ENCODE measurements at regions not wholly inside any gene's neighbourhood (a gene's known extent, or its start where the extent isn't known, plus 50 kb on each side); places are given as distances from the start of the nearest gene placed in this dataset.
A peak's percentile ranks its signal among the peaks of the same experiment; 100 is the strongest.

DNA sequence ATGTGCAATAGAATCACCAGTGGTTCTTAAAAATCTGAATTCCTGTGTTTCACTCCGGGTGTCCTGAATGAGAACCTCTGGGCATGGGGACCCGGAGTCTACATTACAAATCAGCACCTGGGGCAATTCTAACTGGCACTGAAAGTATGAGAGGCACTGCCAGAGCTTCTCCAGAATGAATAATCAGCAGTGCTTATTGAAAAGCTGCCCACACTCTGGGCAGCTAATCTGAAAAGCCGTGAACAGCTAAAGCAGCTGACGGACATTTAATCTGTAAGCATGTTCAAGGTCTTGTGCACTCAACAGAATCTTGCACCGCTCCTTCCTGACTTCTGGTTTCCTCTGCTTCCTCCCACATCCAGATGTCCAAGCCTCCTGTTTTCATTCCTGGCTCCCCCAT is 113.3 kb upstream of the KIF5B start:
- BruUV-seq (replicated peaks): no TSS peak
- intact Hi-C loops (cut with micrococcal nuclease; ENCODE audit: unreplicated experiment): no loop called here
- Histone ChIP-seq H3K36me3 (ENCODE audit: control insufficient read depth, insufficient read depth, low read length) (no peaks in the 10 kb centered on the region), H3K4me1 (peaks cover 35% of the 10 kb centered on the region), H3K4me3 (ENCODE audit: low read depth, low read length) (no peak overlapping the region), H3K9me3 (no peaks in the 10 kb centered on the region), H3K27me3 (replicated peaks; ENCODE audit: control insufficient read depth, insufficient read depth, low read length) (no peaks in the 10 kb centered on the region)
- Mint-ChIP-seq H3K4me3 (ENCODE audit: unreplicated experiment) (no peak overlapping the region), H3K27ac (ENCODE audit: unreplicated experiment) (peak overlapping the region; percentile 96), H3K4me1 (ENCODE audit: low read depth, unreplicated experiment) (peaks cover 36% of the 10 kb centered on the region), H3K9me3 (ENCODE audit: unreplicated experiment) (no peaks in the 10 kb centered on the region), H3K27me3 (ENCODE audit: insufficient read depth, unreplicated experiment) (no peaks in the 10 kb centered on the region), H3K36me3 (ENCODE audit: insufficient read depth, unreplicated experiment) (peaks cover 16% of the 10 kb centered on the region)
- ChIA-PET POLR2A (interaction anchor here (0.6 kb wide), 1 partner anchor 64 kb away, joined by 3 read pairs; no protein-coding TSS in a partner anchor), CTCF (no interaction called here)
- TF ChIP-seq, protein P1, sequence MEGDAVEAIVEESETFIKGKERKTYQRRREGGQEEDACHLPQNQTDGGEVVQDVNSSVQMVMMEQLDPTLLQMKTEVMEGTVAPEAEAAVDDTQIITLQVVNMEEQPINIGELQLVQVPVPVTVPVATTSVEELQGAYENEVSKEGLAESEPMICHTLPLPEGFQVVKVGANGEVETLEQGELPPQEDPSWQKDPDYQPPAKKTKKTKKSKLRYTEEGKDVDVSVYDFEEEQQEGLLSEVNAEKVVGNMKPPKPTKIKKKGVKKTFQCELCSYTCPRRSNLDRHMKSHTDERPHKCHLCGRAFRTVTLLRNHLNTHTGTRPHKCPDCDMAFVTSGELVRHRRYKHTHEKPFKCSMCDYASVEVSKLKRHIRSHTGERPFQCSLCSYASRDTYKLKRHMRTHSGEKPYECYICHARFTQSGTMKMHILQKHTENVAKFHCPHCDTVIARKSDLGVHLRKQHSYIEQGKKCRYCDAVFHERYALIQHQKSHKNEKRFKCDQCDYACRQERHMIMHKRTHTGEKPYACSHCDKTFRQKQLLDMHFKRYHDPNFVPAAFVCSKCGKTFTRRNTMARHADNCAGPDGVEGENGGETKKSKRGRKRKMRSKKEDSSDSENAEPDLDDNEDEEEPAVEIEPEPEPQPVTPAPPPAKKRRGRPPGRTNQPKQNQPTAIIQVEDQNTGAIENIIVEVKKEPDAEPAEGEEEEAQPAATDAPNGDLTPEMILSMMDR (IDR thresholded peaks at IDR 0.05; ENCODE audit: insufficient read depth in 1 of 2, low read depth in 1 of 2, low read length in 1 of 2, severe bottlenecking in 1 of 2, unreplicated experiment in 1 of 2): no peak
- DNase-seq: peak in 1 of 2 experiments; percentile 17

DNA sequence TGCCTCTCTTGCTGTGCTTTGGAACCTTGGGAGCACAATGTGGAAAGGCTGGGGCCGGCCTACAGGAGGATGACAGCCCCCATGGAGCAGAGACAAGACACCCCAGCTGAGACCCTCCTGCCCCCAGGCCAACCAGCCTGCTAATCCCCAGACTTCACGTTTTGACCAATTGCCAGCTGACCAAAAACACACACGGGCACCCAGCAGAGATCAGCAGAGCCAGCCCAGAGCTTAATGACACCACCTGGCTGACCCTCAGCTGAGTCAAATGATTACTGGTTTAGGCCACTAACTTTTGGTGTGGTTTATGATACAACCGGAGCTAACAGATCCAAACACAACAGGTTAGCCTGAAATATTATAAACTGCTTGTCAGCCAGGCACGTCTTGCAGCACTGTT is 111.2 kb upstream of the KIF5B start:
- H3K4me3 Mint-ChIP-seq (ENCODE audit: unreplicated experiment): no peak overlapping the region
- H3K4me1 Mint-ChIP-seq (ENCODE audit: low read depth, unreplicated experiment): peaks cover 36% of the 10 kb centered on the region
- ChIA-PET POLR2A (no interaction called here), CTCF (no interaction called here)
- H3K27ac Mint-ChIP-seq (ENCODE audit: unreplicated experiment): no peak overlapping the region
- no peak for DNase-seq
- no peak overlapping the region for H3K4me3 ChIP-seq (ENCODE audit: low read depth, low read length)
- BruUV-seq (replicated peaks): no TSS peak
- intact Hi-C loops (cut with micrococcal nuclease; ENCODE audit: unreplicated experiment): no loop called here
- peaks cover 53% of the 10 kb centered on the region for H3K4me1 ChIP-seq
- TF ChIP-seq, protein P1 (IDR thresholded peaks at IDR 0.05; ENCODE audit: insufficient read depth in 1 of 2, low read depth in 1 of 2, low read length in 1 of 2, severe bottlenecking in 1 of 2, unreplicated experiment in 1 of 2): no peak
- no peaks in the 10 kb centered on the region for H3K9me3 Mint-ChIP-seq (ENCODE audit: unreplicated experiment)
- peaks cover 17% of the 10 kb centered on the region for H3K36me3 Mint-ChIP-seq (ENCODE audit: insufficient read depth, unreplicated experiment)
- H3K36me3 ChIP-seq (ENCODE audit: control insufficient read depth, insufficient read depth, low read length): no peaks in the 10 kb centered on the region
- no peaks in the 10 kb centered on the region for H3K9me3 ChIP-seq
- no peaks in the 10 kb centered on the region for H3K27me3 Mint-ChIP-seq (ENCODE audit: insufficient read depth, unreplicated experiment)
- no peaks in the 10 kb centered on the region for H3K27me3 ChIP-seq (replicated peaks; ENCODE audit: control insufficient read depth, insufficient read depth, low read length)

DNA sequence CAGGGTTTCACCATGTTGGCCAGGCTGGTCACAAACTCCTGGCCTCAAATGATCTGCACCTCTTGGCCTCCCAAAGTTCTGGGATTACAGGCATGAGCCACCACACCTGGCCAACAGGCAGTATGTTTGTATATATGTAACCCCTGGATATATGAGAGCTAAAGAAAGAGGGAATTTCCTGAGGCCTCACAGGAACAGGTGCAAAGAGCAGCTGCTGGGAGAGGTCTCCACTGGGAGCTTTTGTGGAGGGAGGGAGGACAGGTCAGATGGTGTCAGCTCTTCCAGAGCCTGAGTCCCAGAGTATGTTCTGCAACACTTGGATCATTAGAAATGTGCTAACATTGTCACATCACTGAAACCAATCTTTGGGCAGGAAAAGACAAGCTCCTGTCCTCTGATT is 110.1 kb upstream of the KIF5B start:
- Histone ChIP-seq H3K4me1 (peaks cover 50% of the 10 kb centered on the region), H3K9me3 (no peaks in the 10 kb centered on the region), H3K4me3 (ENCODE audit: low read depth, low read length) (no peak overlapping the region), H3K27me3 (replicated peaks; ENCODE audit: control insufficient read depth, insufficient read depth, low read length) (no peaks in the 10 kb centered on the region), H3K36me3 (ENCODE audit: control insufficient read depth, insufficient read depth, low read length) (no peaks in the 10 kb centered on the region)
- H3K4me1 Mint-ChIP-seq (ENCODE audit: low read depth, unreplicated experiment): peaks cover 36% of the 10 kb centered on the region
- H3K27ac Mint-ChIP-seq (ENCODE audit: unreplicated experiment): peak overlapping the region; percentile 72
- peak; percentile 42 to 52 for DNase-seq
- CTCF ChIA-PET: no interaction called here
- intact Hi-C loops (cut with micrococcal nuclease; ENCODE audit: unreplicated experiment): loop anchor here (1.0 kb wide), 1 partner anchor 10 kb away; no protein-coding TSS in a partner anchor
- POLR2A ChIA-PET: no interaction called here
- no TSS peak for BruUV-seq (replicated peaks)
- no peak overlapping the region for H3K4me3 Mint-ChIP-seq (ENCODE audit: unreplicated experiment)
- H3K27me3 Mint-ChIP-seq (ENCODE audit: insufficient read depth, unreplicated experiment): no peaks in the 10 kb centered on the region
- TF ChIP-seq, protein P1 (IDR thresholded peaks at IDR 0.05; ENCODE audit: insufficient read depth in 1 of 2, low read depth in 1 of 2, low read length in 1 of 2, severe bottlenecking in 1 of 2, unreplicated experiment in 1 of 2): no peak
- H3K9me3 Mint-ChIP-seq (ENCODE audit: unreplicated experiment): no peaks in the 10 kb centered on the region
- peaks cover 17% of the 10 kb centered on the region for H3K36me3 Mint-ChIP-seq (ENCODE audit: insufficient read depth, unreplicated experiment)

All from Caco-2 (cell line).